Body of pancreas (tissue), 4 donors: ENCODE measurements at regions not wholly inside any gene's neighbourhood (a gene's known extent, or its start where the extent isn't known, plus 50 kb on each side); places are given as distances from the start of the nearest gene placed in this dataset.

ENCODE experiments used
- ATAC-seq: fragments of 150-250 bp; one replicate; pipeline ENCODE4 v1.9.1; 2016
- DNase-seq, 4 donors: peaks; one replicate each; pipeline ENCODE4 v3.0.0-alpha.2; 2019
- H3K27ac ChIP-seq, 4 donors: fragments of 200-600 bp; sonication (generic); 1 replicate in 3 of 4; 2 replicates in 1 of 4; pipeline versions ENCODE4 v1.5.1 to v1.6.1; 2016 to 2019; ENCODE audit warnings: mild to moderate bottlenecking in 1 of 4, mixed read lengths in 1 of 4, moderate library complexity in 1 of 4
- H3K27me3 ChIP-seq, 2 donors: fragments of 200-600 bp; sonication (generic); one replicate each; pipeline ENCODE4 v1.6.0; 2016; ENCODE audit warnings: mild to moderate bottlenecking in 1 of 2
- H3K36me3 ChIP-seq, 2 donors: fragments of 200-600 bp; sonication (generic); replicated peaks in 1 of 2; 2 replicates each; pipeline ENCODE4 v1.5.1; 2016; ENCODE audit warnings: low read depth in 2 of 2; ENCODE audit not compliant: insufficient read depth in 1 of 2
- H3K4me1 ChIP-seq: fragments of 200-600 bp; sonication (generic); one replicate; pipeline ENCODE4 v1.6.0; 2016
- H3K4me3 ChIP-seq, 2 donors: fragments of 200-600 bp; sonication (generic); 1 replicate in 1 of 2; 2 replicates in 1 of 2; pipeline ENCODE4 v1.5.1; 2016 to 2019
- H3K9me3 ChIP-seq, 3 donors: fragments of 200-600 bp; sonication (generic); 1 replicate in 2 of 3; 2 replicates in 1 of 3; pipeline ENCODE4 v1.5.1; 2016
- CTCF ChIP-seq, 7 experiments: fragments of 450-650 bp in 4 of 7; fragments of 200-600 bp in 3 of 7; sonication (generic) in 3 of 7; IDR thresholded peaks; one replicate each; pipeline ENCODE4 v1.5.1; 2016 to 2019; ENCODE audit warnings: antibody characterized with exemption in 7 of 7
- POLR2A ChIP-seq, 3 donors: fragments of 450-650 bp; IDR thresholded peaks; one replicate each; pipeline ENCODE4 v1.6.1; 2016; ENCODE audit warnings: antibody characterized with exemption in 3 of 3, mild to moderate bottlenecking in 2 of 3
- WGBS, 2 donors: methylation state at CpG; one replicate each; pipeline ENCODE4 v1.1.5; 2017; 5-methylcytosine and 5-hydroxymethylcytosine counted together
- intact Hi-C: fragments of 100-400 bp; cut with DNase I; formaldehyde crosslinking; loops from one replicate; pipeline ENCODE4 v1.15.1; 2023

DNA sequence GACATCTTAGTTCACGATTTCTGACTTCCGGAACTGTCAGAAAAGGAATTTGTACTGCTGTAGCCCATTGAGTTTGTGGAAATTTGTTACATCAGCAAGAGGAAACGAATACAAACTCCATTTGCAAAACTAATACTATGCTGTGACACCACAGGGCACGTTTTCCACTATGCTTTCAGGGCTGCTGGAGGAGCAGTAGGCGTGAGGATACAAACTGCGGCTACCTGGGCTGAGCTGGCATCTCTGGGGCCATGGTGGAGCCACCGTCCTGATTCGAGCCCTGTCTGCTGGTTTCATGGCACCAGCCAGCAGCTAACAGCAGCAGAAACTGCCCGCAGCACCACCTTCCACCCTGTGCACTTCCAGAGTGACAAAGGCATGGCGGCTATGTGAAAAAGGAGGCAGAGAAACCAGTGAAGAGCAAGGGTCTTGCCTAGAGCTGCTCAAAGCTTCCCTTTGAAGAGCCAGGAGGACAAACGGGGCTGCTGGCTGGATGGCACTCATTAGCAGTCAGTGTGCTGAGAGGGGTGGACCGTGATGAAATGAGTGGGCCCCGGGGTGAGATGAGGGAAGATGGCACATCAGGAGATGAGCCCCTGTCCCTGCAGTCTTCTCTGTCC is 58.9 kb upstream of the STX16 start:
- Histone ChIP-seq H3K27ac (no peak overlapping the region), H3K4me3 (no peak overlapping the region), H3K4me1 (no peaks in the 10 kb centered on the region), H3K9me3 (no peaks in the 10 kb centered on the region), H3K27me3 (no peaks in the 10 kb centered on the region), H3K36me3 (no peaks in the 10 kb centered on the region)
- ATAC-seq (no peak), DNase-seq (no peak)
- TF ChIP-seq POLR2A (IDR thresholded peaks at IDR 0.05) (no peak), CTCF (IDR thresholded peaks at IDR 0.05) (no peak)
- intact Hi-C loops: no loop called here
- 61 to 66% methylated on average over 10 to 13 of the region's 13 CpGs for WGBS, 2 donors

DNA sequence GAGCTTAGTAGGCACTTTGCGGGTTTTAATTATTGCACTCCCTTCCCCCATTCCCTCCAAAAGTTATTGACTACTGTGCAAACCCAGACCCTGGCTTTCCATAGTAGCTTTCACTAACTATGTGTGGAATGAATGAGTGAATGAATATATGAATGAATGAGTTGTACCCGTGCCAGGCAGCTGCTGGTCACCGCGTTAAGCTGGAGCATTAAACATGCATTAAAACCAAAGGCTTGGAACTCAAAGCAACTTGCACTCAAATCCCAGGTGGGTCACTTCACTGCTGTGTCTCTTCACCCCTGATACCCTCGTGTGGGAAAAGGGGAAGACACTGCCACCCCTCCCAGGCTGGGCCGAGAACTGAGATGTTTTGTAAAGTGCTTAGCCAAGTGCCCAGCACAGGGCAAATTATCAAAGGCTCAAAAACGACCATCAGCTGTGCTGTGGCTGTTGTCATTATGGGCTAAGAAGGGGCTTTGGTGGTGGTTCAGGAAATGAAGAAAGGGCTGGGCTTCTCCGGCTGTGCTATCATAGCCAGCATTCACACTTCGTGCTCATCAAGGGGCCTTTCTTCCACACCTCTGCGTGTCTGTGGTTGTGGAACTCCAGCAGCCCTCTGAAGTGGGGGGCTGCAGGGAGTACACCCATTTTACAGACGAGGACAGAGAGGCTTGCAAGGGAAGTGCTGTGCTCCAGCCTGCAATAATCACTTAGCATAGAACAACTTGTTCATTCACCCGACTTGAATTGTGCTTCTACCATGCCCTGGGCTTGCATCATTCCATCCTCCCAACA is 60.2 kb upstream of the STX16 start:
- TF ChIP-seq CTCF (IDR thresholded peaks at IDR 0.05) (no peak), POLR2A (IDR thresholded peaks at IDR 0.05) (no peak)
- ATAC-seq (no peak), DNase-seq (no peak)
- Histone ChIP-seq H3K27me3 (no peaks in the 10 kb centered on the region), H3K27ac (no peak overlapping the region), H3K9me3 (no peaks in the 10 kb centered on the region), H3K36me3 (no peaks in the 10 kb centered on the region), H3K4me1 (no peaks in the 10 kb centered on the region), H3K4me3 (no peak overlapping the region)
- intact Hi-C loops: no loop called here
- 41 to 46% methylated on average over 12 of the region's 12 CpGs for WGBS, 2 donors

- Histone ChIP-seq H3K27ac (no peak overlapping the region), H3K4me3 (no peak overlapping the region), H3K9me3 (no peaks in the 10 kb centered on the region), H3K27me3 (no peaks in the 10 kb centered on the region), H3K36me3 (no peaks in the 10 kb centered on the region), H3K4me1 (no peaks in the 10 kb centered on the region)
- ATAC-seq: no peak
- intact Hi-C loops: no loop called here
- no peak for DNase-seq
- WGBS, 2 donors: 57 to 77% methylated on average over 8 to 9 of the region's 9 CpGs
- TF ChIP-seq POLR2A (IDR thresholded peaks at IDR 0.05): no peak
- no peak for TF ChIP-seq CTCF (IDR thresholded peaks at IDR 0.05)
Observed at GRCh38 chr20:58587467-58587866, 63.6 kb upstream of the STX16 start.

GRCh38 chr20:58586565-58587093 is 64.5 kb upstream of the STX16 start:
- ATAC-seq (no peak), DNase-seq (no peak)
- no peaks in the 10 kb centered on the region for H3K27me3 ChIP-seq
- no peak overlapping the region for H3K27ac ChIP-seq
- H3K9me3 ChIP-seq: no peaks in the 10 kb centered on the region
- TF ChIP-seq POLR2A (IDR thresholded peaks at IDR 0.05) (no peak), CTCF (IDR thresholded peaks at IDR 0.05) (no peak)
- no peak overlapping the region for H3K4me3 ChIP-seq
- intact Hi-C loops: no loop called here
- no peaks in the 10 kb centered on the region for H3K36me3 ChIP-seq
- WGBS, 2 donors: 48 to 59% methylated on average over 6 of the region's 6 CpGs
- no peaks in the 10 kb centered on the region for H3K4me1 ChIP-seq
